AG04450 (cell line): ENCODE measurements at regions not wholly inside any gene's neighbourhood (a gene's known extent, or its start where the extent isn't known, plus 50 kb on each side); places are given as distances from the start of the nearest gene placed in this dataset.
A peak's percentile ranks its signal among the peaks of the same experiment; 100 is the strongest.

Source experiments
- CTCF ChIA-PET: fragments of 300-600, 350-600 bp; formaldehyde crosslinking; extraction: SDS; loops from one replicate; lab custom pipeline; 2022; ENCODE audit warnings: antibody characterized with exemption, inconsistent platforms; lab: Charles Lee
- POLR2A ChIA-PET: fragments of 350-600 bp; formaldehyde crosslinking; extraction: SDS; loops from one replicate; lab custom pipeline; 2021; ENCODE audit warnings: antibody characterized with exemption, inconsistent platforms; lab: Yijun Ruan, JAX
- DNase-seq: peaks from one replicate; pipeline ENCODE4 v3.0.0-alpha.2; 2011; ENCODE audit warnings: low read depth, low spot score
- H3K27ac ChIP-seq: one replicate; pipeline ENCODE4 v1.5.1; 2012; ENCODE audit warnings: low read depth, low read length, control low read depth
- H3K27me3 ChIP-seq: one replicate; pipeline ENCODE4 v1.6.0; 2012; ENCODE audit warnings: low read length; ENCODE audit not compliant: control insufficient read depth, insufficient read depth
- H3K4me3 ChIP-seq: 2 replicates; pipeline ENCODE4 v1.5.1; 2011; ENCODE audit warnings: mild to moderate bottlenecking, low read depth, low read length, control low read depth
- H3K9me3 ChIP-seq: 2 replicates; pipeline ENCODE4 v1.5.1; 2012; ENCODE audit warnings: low read length; ENCODE audit not compliant: control insufficient read depth, insufficient read depth
- CTCF ChIP-seq: IDR thresholded peaks from 2 replicates; pipeline ENCODE4 v1.5.1; 2011; ENCODE audit warnings: low read depth, low read length, control low read depth, inconsistent platforms

DNA sequence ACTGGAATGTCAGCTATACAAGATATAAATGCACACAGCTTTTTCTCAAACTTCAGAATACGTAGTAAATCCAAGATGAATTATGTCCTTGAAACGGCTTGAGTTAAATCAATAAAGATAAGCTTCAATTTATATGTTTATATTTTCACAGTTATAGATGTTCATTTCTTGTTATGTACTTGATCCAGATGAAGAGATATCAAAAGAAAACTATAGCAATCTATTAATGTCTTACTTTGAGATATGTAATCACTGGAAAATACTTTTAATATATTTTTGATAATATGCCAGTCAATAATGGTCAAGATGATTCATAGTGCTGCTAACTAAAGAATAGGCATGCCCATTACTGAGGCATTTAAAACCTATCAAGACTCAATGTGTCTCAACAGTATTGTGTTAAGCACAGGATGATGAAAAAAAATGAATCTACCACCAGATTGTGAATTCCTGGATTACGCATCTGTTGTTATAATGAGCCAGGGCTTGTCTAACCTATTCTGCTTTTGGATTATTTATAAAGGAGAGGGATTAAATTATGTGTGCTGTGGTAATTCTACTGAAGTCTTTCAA lies 372.6 kb upstream of the PRR16 start:
- ChIA-PET POLR2A (no interaction called here), CTCF (no interaction called here)
- H3K27me3 ChIP-seq = no peaks in the 10 kb centered on the region
- TF ChIP-seq CTCF = no peak
- no peaks in the 10 kb centered on the region for H3K9me3 ChIP-seq
- DNase-seq = no peak
- H3K27ac ChIP-seq = no peak overlapping the region
- H3K4me3 ChIP-seq = no peak overlapping the region

- Histone ChIP-seq H3K27me3 (no peaks in the 10 kb centered on the region), H3K27ac (no peak overlapping the region), H3K4me3 (no peak overlapping the region), H3K9me3 (no peaks in the 10 kb centered on the region)
- no peak for DNase-seq
- CTCF ChIA-PET = no interaction called here
- no peak for TF ChIP-seq CTCF
- POLR2A ChIA-PET = no interaction called here
These were observed 371.5 kb upstream of the PRR16 start for GRCh38 chr5:120092649-120093048.

- Histone ChIP-seq H3K4me3 (no peak overlapping the region), H3K9me3 (no peaks in the 10 kb centered on the region), H3K27ac (no peak overlapping the region), H3K27me3 (no peaks in the 10 kb centered on the region)
- DNase-seq = no peak
- CTCF ChIA-PET = interaction anchor here (0.7 kb wide), 1 partner anchor 9 kb away, joined by 4 read pairs; no protein-coding TSS in a partner anchor
- POLR2A ChIA-PET = no interaction called here
- no peak for TF ChIP-seq CTCF
These were observed 370.9 kb upstream of the PRR16 start for GRCh38 chr5:120093178-120093577.

GRCh38 chr5:120096413-120096812 lies 367.7 kb upstream of the PRR16 start:
- POLR2A ChIA-PET = no interaction called here
- no peak for TF ChIP-seq CTCF
- CTCF ChIA-PET = interaction anchor here (0.9 kb wide), 1 partner anchor 40 kb away, joined by 3 read pairs; no protein-coding TSS in a partner anchor

DNA sequence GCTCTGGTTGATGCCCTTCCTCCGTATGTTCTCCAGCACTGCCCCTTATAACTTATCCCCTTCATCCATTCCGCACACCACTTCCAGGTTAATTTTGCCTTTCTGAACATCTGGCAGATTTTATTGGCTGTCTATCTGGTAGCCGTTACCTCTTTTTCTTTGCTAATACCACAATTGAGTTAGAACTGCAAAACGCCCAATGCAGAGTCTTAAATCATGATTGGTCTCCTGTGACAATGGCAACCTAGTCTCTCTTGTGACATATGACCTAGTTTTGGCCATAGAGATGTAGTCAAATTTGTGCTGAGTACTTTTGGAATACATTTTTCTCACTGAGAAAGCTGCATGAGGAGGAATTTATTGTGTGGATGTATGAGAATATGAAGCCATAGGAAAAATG lies 365.7 kb upstream of the PRR16 start:
- no peak overlapping the region for H3K27ac ChIP-seq
- ChIA-PET POLR2A (no interaction called here), CTCF (interaction anchor here (1.3 kb wide), 1 partner anchor 360 kb away, joined by 3 read pairs; no protein-coding TSS in a partner anchor)
- TF ChIP-seq CTCF = no peak
- H3K4me3 ChIP-seq = no peak overlapping the region
- H3K27me3 ChIP-seq = no peaks in the 10 kb centered on the region
- no peaks in the 10 kb centered on the region for H3K9me3 ChIP-seq
- DNase-seq = no peak

More at GRCh38 chr5:120096413-120096812, 367.7 kb upstream of the PRR16 start:
- no peak for DNase-seq
- Histone ChIP-seq H3K27ac (no peak overlapping the region), H3K4me3 (peak overlapping the region; percentile 26; the same call in 1 of the 2 replicates), H3K27me3 (no peaks in the 10 kb centered on the region), H3K9me3 (no peaks in the 10 kb centered on the region)
